ENCODE measurements at regions not wholly inside any gene's neighbourhood (a gene's known extent, or its start where the extent isn't known, plus 50 kb on each side); places are given as distances from the start of the nearest gene placed in this dataset.

DNA sequence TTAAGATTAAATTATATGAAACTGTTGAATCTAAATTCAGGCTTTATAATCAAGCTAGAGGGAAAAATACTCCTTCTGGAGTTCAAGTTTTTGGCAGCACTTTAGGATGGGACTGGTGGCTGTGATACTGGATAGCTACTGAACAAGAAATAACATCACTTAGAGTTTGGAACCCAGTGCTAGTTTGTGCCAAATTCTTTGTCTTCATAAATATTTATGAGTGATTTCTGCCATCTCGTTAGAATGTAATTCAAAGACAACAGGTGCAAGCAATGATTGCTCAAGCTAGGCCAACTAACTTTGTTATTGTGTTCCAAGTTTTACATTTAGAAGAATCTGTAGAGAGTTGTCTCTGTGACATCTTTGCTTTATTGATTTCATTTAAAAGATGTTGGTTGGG is 417.9 kb downstream of the FAT4 start:
- TF ChIP-seq GABPA (IDR thresholded peaks at IDR 0.05; ENCODE audit: low read depth) (no peak), CTCF (IDR thresholded peaks at IDR 0.05; ENCODE audit: insufficient read depth, low read length) (no peak)

All from HL-60 (cell line).